HG02852 (cell line): ENCODE measurements at regions not wholly inside any gene's neighbourhood (a gene's known extent, or its start where the extent isn't known, plus 50 kb on each side); places are given as distances from the start of the nearest gene placed in this dataset.
A peak's percentile ranks its signal among the peaks of the same experiment; 100 is the strongest.
"Not testable (repeated sequence)": the region's sequence is repeated elsewhere in the genome, so short reads cannot be mapped to it uniquely, and the experiment has no call there.

ENCODE experiments used
- ATAC-seq: cut with Tn5 transposase; IDR thresholded peaks from one replicate; pipeline ENCODE4 v1.9.1; 2021; ENCODE audit warnings: mild to moderate bottlenecking, moderate library complexity; ENCODE audit not compliant: unreplicated experiment

GRCh38 chr10:30172091-30172490, 112.7 kb upstream of the JCAD start:
- ATAC-seq, result no peak

GRCh38 chr10:30171601-30172000, 112.2 kb upstream of the JCAD start:
- no peak for ATAC-seq

GRCh38 chr10:30170814-30171213, 111.4 kb upstream of the JCAD start:
- no peak for ATAC-seq

- ATAC-seq, result no peak
These were observed 110.8 kb upstream of the JCAD start for GRCh38 chr10:30170146-30170545.

GRCh38 chr10:30169342-30169741, 110.0 kb upstream of the JCAD start:
- ATAC-seq, result no peak

- ATAC-seq, result no peak
These were observed 107.5 kb upstream of the JCAD start for GRCh38 chr10:30166929-30167328.

- not testable (repeated sequence) for ATAC-seq
These were observed 104.0 kb upstream of the JCAD start for GRCh38 chr10:30163410-30163809.

GRCh38 chr10:30162796-30163195, 103.4 kb upstream of the JCAD start:
- ATAC-seq, result not testable (repeated sequence)

GRCh38 chr10:30160271-30160982, 101.0 kb upstream of the JCAD start:
- no peak for ATAC-seq

- ATAC-seq, result not testable (repeated sequence)
These were observed 100.2 kb upstream of the JCAD start for GRCh38 chr10:30159614-30160013.

- ATAC-seq, result no peak
These were observed 99.1 kb upstream of the JCAD start for GRCh38 chr10:30158325-30158960.

GRCh38 chr10:30155401-30155800, 96.0 kb upstream of the JCAD start:
- no peak for ATAC-seq

- no peak for ATAC-seq
These were observed 95.2 kb upstream of the JCAD start for GRCh38 chr10:30154561-30154960.

GRCh38 chr10:30154126-30154525, 94.7 kb upstream of the JCAD start:
- no peak for ATAC-seq

- peak; percentile 68 for ATAC-seq
These were observed 92.4 kb upstream of the JCAD start for GRCh38 chr10:30151581-30152389.

- no peak for ATAC-seq
These were observed 82.0 kb upstream of the JCAD start for GRCh38 chr10:30141423-30141822.

- ATAC-seq, result no peak
These were observed 75.0 kb upstream of the JCAD start for GRCh38 chr10:30134171-30134945.

GRCh38 chr10:30133198-30133597, 73.8 kb upstream of the JCAD start:
- ATAC-seq, result no peak

- not testable (repeated sequence) for ATAC-seq
These were observed 72.0 kb upstream of the JCAD start for GRCh38 chr10:30131369-30131768.

- not testable (repeated sequence) for ATAC-seq
These were observed 69.9 kb upstream of the JCAD start for GRCh38 chr10:30129326-30129725.

- ATAC-seq, result no peak
These were observed 67.7 kb upstream of the JCAD start for GRCh38 chr10:30127120-30127541.
